ENCODE measurements at regions not wholly inside any gene's neighbourhood (a gene's known extent, or its start where the extent isn't known, plus 50 kb on each side); places are given as distances from the start of the nearest gene placed in this dataset.

GRCh38 chr5:3031733-3032378, 280.4 kb upstream of the IRX2 start:
- no peak for DNase-seq

GRCh38 chr5:3030511-3031165, 279.2 kb upstream of the IRX2 start:
- DNase-seq = no peak

GRCh38 chr5:3029396-3029795, 277.9 kb upstream of the IRX2 start:
- DNase-seq = no peak

GRCh38 chr5:3027866-3028635, 276.6 kb upstream of the IRX2 start:
- DNase-seq = no peak

- DNase-seq = no peak
Measured at GRCh38 chr5:3027185-3027865, 275.8 kb upstream of the IRX2 start.

GRCh38 chr5:3026651-3027050, 275.2 kb upstream of the IRX2 start:
- no peak for DNase-seq

- DNase-seq = no peak
Measured at GRCh38 chr5:3026099-3026498, 274.6 kb upstream of the IRX2 start.

- no peak for DNase-seq
Measured at GRCh38 chr5:3025392-3025791, 273.9 kb upstream of the IRX2 start.

- no peak for DNase-seq
Measured at GRCh38 chr5:3024976-3025375, 273.5 kb upstream of the IRX2 start.

- no peak for DNase-seq
Measured at GRCh38 chr5:3024554-3024953, 273.1 kb upstream of the IRX2 start.

- DNase-seq = no peak
Measured at GRCh38 chr5:3024126-3024525, 272.6 kb upstream of the IRX2 start.

- no peak for DNase-seq
Measured at GRCh38 chr5:3023656-3024055, 272.2 kb upstream of the IRX2 start.

GRCh38 chr5:3022665-3023064, 271.2 kb upstream of the IRX2 start:
- no peak for DNase-seq

GRCh38 chr5:3020426-3020825, 268.9 kb upstream of the IRX2 start:
- no peak for DNase-seq

- no peak for DNase-seq
Measured at GRCh38 chr5:3019045-3019444, 267.6 kb upstream of the IRX2 start.

GRCh38 chr5:3011764-3012017, 260.2 kb upstream of the IRX2 start:
- no peak for DNase-seq

- no peak for DNase-seq
Measured at GRCh38 chr5:3010953-3011763, 259.7 kb upstream of the IRX2 start.

GRCh38 chr5:3010301-3010952, 258.9 kb upstream of the IRX2 start:
- no peak for DNase-seq

GRCh38 chr5:3009605-3010004, 258.1 kb upstream of the IRX2 start:
- DNase-seq = no peak

- no peak for DNase-seq
Measured at GRCh38 chr5:3007577-3007976, 256.1 kb upstream of the IRX2 start.

GRCh38 chr5:3006961-3007551, 255.6 kb upstream of the IRX2 start:
- no peak for DNase-seq

- DNase-seq = no peak
Measured at GRCh38 chr5:3006526-3006925, 255.0 kb upstream of the IRX2 start.
